GM10248 (cell line): ENCODE measurements at regions not wholly inside any gene's neighbourhood (a gene's known extent, or its start where the extent isn't known, plus 50 kb on each side); places are given as distances from the start of the nearest gene placed in this dataset.

Experiments
- CTCF ChIA-PET: fragments of 300-600 bp; sonication (Branson Sonifier 250); formaldehyde crosslinking; extraction: SDS; loops from one replicate; lab custom pipeline; 2021; ENCODE audit warnings: antibody characterized with exemption; lab: Yijun Ruan, JAX
- POLR2A ChIA-PET: fragments of 350-650 bp; sonication (Branson Sonifier 250); formaldehyde crosslinking; extraction: SDS; loops from one replicate; lab custom pipeline; 2020; ENCODE audit warnings: antibody characterized with exemption; lab: Yijun Ruan, JAX
- DNase-seq: peaks from one replicate; pipeline ENCODE4 v3.0.0; 2012; ENCODE audit errors: extremely low spot score
- TF ChIP-seq, protein P1 (sequence below): IDR thresholded peaks from 2 replicates; pipeline ENCODE4 v1.5.1; 2012; ENCODE audit warnings: mild to moderate bottlenecking, low read depth; ENCODE audit errors: extremely low read depth, missing control alignments, control extremely low read depth

DNA sequence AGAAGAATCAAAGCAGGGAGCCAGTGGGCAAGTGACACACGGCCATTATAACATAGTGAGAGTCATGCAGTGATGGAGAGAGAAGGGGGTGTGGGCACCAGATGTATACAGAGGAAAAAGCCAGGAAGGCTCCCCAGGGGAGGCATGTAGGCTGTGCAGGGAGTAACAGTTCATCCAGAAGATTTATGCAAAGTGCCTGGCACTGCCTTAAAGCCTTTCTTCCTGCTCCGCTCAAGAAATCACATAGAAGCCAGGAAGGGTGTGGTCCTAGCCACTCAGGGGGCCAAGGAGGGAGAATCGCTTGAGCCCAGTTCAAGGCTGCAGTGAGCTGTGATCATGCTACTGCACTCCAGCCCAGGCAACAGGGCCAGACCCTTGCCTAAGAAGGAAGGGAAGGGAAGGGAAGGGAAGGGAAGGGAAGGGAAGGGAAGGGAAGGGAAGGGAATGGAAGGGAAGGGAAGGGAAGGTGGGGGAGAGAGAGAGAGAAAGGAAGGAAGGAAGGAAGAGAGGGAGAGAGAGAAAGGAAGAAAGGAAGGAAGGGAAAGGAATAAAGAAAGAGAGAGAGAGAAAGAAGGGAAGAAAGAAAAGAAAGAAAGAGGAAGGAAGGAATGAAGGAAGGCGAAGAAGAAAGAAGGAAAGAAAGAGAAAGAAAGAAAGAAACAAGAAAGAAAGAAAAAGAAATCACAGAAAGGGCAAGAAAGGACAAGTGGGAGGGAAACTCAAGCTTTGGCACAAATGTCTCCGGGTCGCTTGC, 89.8 kb downstream of the LHX2 start:
- ChIA-PET POLR2A (no interaction called here), CTCF (no interaction called here)
- TF ChIP-seq, protein P1, sequence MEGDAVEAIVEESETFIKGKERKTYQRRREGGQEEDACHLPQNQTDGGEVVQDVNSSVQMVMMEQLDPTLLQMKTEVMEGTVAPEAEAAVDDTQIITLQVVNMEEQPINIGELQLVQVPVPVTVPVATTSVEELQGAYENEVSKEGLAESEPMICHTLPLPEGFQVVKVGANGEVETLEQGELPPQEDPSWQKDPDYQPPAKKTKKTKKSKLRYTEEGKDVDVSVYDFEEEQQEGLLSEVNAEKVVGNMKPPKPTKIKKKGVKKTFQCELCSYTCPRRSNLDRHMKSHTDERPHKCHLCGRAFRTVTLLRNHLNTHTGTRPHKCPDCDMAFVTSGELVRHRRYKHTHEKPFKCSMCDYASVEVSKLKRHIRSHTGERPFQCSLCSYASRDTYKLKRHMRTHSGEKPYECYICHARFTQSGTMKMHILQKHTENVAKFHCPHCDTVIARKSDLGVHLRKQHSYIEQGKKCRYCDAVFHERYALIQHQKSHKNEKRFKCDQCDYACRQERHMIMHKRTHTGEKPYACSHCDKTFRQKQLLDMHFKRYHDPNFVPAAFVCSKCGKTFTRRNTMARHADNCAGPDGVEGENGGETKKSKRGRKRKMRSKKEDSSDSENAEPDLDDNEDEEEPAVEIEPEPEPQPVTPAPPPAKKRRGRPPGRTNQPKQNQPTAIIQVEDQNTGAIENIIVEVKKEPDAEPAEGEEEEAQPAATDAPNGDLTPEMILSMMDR: no peak
- no peak for DNase-seq

DNA sequence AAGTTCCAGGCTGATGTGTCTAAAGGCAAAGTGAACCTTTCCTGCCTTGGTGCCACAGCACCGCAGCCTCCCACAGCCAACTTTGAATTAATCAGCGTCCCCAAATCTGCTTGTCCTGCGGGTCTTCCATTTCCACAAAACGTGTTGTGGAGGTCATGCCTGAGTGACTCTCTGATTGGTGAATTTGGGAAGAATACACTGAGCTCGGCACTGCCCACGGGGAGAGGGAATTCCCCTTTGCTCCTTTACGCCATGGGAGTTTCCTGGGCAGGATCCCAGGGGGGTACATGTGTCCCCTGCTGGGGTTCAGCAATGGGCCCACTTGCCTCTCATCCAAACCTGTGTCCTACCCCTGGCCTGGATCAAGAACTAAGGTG, 90.4 kb downstream of the LHX2 start:
- CTCF ChIA-PET: interaction anchor here (1.3 kb wide), 1 partner anchor 16 kb away, joined by 4 read pairs; no protein-coding TSS in a partner anchor

DNA sequence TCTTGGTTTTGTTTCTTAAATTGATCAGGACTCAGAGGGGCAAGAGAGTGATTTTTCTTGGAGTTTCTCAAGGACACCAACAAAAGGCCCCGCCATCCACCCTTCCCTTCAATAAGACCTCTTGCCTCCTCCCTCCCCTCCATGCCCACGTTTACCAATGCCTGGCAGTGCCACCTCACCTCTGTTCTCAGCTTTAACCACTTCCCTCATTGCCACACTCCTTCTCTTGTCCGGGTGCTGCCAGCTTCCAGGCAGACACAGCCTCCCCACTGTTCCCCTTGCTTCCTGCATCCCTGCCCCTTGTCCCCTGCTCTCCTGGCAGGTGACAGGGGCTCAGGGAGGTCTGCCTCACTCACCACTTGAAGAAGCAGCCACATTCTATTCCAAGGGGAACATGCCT, 90.8 kb downstream of the LHX2 start:
- ChIA-PET POLR2A (interaction anchor here (0.6 kb wide), 1 partner anchor 34 kb away, joined by 3 read pairs; no protein-coding TSS in a partner anchor), CTCF (interaction anchor here (1.3 kb wide), 1 partner anchor 15 kb away, joined by 4 read pairs; no protein-coding TSS in a partner anchor)
- TF ChIP-seq, protein P1: no peak
- DNase-seq: no peak

More for the DNA sequence above, 90.4 kb downstream of the LHX2 start:
- no peak for DNase-seq
- TF ChIP-seq, protein P1: no peak
- POLR2A ChIA-PET: no interaction called here

DNA sequence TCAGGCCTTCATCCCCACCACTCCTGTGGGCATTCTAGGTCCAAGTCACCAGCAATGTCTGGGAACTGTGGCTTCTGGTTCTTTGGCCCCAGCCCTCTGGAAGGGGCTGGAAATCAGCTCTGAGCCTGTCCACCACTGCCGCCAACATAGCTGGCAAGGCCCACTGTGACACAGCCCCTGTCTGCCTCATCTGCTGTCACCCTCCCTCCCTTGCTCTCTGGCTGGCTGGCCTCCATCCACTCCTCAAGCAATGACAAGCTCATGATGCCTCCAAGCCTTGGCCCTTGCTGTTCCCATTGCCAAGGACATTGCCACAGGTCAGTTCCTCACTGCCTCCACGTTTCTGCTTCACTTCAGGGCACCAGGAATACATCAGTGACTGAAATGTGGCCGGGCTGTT, 93.7 kb downstream of the LHX2 start:
- TF ChIP-seq, protein P1: no peak
- DNase-seq: no peak
- ChIA-PET CTCF (interaction anchor here (0.9 to 1.3 kb wide), 3 partner anchors 21 to 70 kb away, joined by 3 to 4 read pairs (median 3); no protein-coding TSS in a partner anchor), POLR2A (no interaction called here)

DNA sequence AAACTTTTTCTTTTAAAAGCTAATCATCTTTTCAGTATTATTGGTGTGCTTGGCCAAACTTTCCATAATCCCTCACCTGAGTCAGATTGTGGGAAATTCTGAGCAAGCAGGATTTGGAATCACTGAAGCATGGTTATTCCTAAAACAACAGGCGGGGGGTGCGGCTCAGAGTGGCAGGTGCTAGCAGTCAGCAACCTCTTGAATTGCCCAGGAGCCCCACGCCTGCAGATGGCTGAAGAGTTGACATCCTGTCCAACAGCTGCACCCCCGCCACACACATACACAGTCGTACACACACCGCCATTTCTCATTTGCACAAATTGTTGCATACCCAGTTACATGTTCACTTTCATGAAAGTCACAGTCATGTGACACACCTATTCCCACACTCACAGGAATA, 96.6 kb downstream of the LHX2 start:
- DNase-seq: no peak
- POLR2A ChIA-PET: no interaction called here
- TF ChIP-seq, protein P1: no peak
- CTCF ChIA-PET: no interaction called here

DNA sequence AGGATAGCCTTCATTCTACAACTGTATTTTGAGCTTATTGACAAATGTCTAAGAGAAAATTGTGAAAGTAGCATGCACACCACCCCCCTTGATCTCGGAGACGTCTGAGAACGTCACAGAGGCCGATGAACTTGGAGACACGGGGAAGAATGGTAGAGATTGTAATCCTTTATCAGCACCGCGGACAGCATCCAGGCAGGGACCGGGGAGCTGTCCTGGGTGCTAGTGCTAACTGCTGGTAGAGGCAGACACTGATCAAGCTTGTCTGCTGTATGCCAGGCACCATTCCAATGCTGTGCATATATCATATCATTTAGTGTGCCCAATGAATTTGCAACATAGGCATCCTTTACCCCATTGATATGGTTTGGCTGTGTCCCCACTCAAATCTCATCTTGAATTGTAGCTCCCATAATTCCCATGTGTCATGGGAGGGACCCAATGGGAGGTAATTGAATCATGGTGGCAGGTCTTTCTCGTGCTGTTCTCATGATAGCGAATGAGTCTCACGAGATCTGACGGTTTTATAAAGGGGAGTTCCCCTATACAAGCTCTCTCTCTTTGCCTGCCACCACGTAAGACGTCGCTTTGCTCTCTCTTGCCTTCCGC, 98.8 kb downstream of the LHX2 start:
- ChIA-PET CTCF (interaction anchor here (2.9 kb wide), 1 partner anchor 16 kb away, joined by 13 read pairs; no protein-coding TSS in a partner anchor), POLR2A (no interaction called here)
- DNase-seq: peak; percentile 64
- TF ChIP-seq, protein P1: no peak
